ENCODE measurements at regions not wholly inside any gene's neighbourhood (a gene's known extent, or its start where the extent isn't known, plus 50 kb on each side); places are given as distances from the start of the nearest gene placed in this dataset.

GRCh38 chr1:199208847-199209246 is 570.0 kb downstream of the PTPRC start:
- POLR2A ChIA-PET: no interaction called here
- CTCF ChIA-PET: no interaction called here
- H3K4me3 ChIP-seq (ENCODE audit: low read depth, low read length): no peak overlapping the region
- TF ChIP-seq, protein P1, sequence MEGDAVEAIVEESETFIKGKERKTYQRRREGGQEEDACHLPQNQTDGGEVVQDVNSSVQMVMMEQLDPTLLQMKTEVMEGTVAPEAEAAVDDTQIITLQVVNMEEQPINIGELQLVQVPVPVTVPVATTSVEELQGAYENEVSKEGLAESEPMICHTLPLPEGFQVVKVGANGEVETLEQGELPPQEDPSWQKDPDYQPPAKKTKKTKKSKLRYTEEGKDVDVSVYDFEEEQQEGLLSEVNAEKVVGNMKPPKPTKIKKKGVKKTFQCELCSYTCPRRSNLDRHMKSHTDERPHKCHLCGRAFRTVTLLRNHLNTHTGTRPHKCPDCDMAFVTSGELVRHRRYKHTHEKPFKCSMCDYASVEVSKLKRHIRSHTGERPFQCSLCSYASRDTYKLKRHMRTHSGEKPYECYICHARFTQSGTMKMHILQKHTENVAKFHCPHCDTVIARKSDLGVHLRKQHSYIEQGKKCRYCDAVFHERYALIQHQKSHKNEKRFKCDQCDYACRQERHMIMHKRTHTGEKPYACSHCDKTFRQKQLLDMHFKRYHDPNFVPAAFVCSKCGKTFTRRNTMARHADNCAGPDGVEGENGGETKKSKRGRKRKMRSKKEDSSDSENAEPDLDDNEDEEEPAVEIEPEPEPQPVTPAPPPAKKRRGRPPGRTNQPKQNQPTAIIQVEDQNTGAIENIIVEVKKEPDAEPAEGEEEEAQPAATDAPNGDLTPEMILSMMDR (IDR thresholded peaks at IDR 0.05; ENCODE audit: insufficient read depth, low read length, missing control alignments): no peak
- no peak for DNase-seq (ENCODE audit: low read depth, low spot score)

DNA sequence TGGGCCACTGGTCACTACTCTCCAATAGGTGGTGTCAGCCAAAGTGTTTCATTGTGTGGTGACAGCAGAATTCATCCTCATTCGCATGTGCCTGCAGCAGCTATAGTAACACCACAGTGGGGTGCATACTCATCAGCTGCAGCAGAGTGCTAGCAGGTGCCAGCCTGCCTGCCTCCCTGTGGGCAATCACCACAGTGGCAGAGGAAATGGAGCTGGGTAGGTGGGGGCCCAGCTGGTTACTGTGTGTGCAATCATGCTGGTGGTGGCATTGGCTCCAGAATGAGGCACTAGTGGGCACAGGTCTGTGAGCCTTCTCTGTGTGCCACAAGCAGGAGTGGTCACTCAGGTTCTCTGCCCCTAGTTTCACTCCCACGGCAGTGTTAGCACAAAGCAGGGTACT is 579.2 kb downstream of the PTPRC start:
- no peak overlapping the region for H3K4me3 ChIP-seq (ENCODE audit: low read depth, low read length)
- ChIA-PET CTCF (interaction anchor here (0.9 kb wide), 1 partner anchor 26 kb away, joined by 4 read pairs; no protein-coding TSS in a partner anchor), POLR2A (no interaction called here)
- DNase-seq (ENCODE audit: low read depth, low spot score): no peak
- TF ChIP-seq, protein P1 (IDR thresholded peaks at IDR 0.05; ENCODE audit: insufficient read depth, low read length, missing control alignments): no peak

DNA sequence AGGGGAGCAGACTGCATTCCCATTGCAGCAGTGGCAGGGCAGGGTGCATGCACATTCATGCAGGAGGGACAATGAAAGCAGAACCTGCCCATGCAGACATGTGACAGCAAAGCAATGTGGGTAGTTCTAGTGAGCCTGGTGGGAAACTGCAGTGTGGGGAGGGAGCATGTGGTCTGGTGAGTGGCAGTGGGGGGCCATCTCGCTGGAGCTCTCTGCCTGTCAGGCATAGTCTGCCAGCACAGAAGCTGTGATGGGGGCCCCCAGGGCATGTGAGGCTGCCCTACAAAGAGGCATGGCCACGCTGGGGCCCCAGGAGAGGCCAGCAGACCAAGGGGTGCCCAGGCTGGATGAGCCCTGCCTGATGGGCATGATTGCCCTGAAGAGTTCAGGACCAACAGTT is 579.7 kb downstream of the PTPRC start:
- ChIA-PET POLR2A (no interaction called here), CTCF (interaction anchor here (0.9 to 1.0 kb wide), 2 partner anchors 17 to 25 kb away, joined by 3 to 4 read pairs; no protein-coding TSS in a partner anchor)
- H3K4me3 ChIP-seq (ENCODE audit: low read depth, low read length): no peak overlapping the region
- TF ChIP-seq, protein P1 (IDR thresholded peaks at IDR 0.05; ENCODE audit: insufficient read depth, low read length, missing control alignments): no peak
- DNase-seq (ENCODE audit: low read depth, low spot score): no peak

- no peak for DNase-seq (ENCODE audit: low read depth, low spot score)
- TF ChIP-seq, protein P1 (IDR thresholded peaks at IDR 0.05; ENCODE audit: insufficient read depth, low read length, missing control alignments): no peak
- CTCF ChIA-PET: no interaction called here
- H3K4me3 ChIP-seq (ENCODE audit: low read depth, low read length): no peak overlapping the region
- POLR2A ChIA-PET: no interaction called here
Measured at GRCh38 chr1:199220031-199220430, 581.2 kb downstream of the PTPRC start.

DNA sequence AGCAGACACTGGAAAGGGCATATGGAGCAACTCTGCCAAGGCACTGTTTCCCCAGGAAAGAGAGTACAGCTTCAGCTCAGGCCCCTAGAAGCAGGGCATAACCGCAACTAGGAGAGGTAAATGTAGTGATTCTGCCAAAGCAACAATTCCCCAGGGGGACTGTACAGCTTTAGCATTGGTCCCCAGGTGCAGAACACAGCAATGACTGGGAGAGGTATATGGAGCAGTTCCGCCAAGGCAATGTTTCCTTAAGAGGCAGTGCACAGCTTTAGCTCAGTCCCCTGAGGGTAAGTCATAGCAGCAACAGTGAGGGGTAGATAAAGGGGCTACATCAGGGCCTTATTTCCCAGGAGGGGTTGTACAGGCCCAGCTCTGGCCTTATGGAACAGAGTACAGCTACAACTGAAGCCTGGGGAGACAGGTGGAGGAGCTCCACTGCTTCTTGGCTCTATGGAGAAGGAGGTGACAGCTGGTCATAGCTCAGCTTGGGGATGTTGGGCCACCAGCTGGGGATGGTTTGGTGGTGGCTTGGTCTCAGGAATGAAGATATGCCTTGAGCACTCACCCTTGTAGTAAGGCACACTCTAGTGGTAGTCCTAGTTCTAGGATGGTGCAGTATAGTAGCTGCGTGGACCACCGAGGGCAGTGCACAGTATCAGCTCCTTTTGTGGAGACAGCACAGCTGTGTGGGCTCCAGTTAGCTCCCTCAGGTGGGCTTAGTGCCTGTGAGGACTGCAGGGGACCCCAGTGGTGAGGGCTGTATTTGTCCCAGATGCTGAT is 582.7 kb downstream of the PTPRC start:
- TF ChIP-seq, protein P1 (IDR thresholded peaks at IDR 0.05; ENCODE audit: insufficient read depth, low read length, missing control alignments): no peak
- no peak for DNase-seq (ENCODE audit: low read depth, low spot score)
- H3K4me3 ChIP-seq (ENCODE audit: low read depth, low read length): no peak overlapping the region
- ChIA-PET POLR2A (no interaction called here), CTCF (interaction anchor here (1.7 kb wide), 1 partner anchor 22 kb away, joined by 5 read pairs; no protein-coding TSS in a partner anchor)

DNA sequence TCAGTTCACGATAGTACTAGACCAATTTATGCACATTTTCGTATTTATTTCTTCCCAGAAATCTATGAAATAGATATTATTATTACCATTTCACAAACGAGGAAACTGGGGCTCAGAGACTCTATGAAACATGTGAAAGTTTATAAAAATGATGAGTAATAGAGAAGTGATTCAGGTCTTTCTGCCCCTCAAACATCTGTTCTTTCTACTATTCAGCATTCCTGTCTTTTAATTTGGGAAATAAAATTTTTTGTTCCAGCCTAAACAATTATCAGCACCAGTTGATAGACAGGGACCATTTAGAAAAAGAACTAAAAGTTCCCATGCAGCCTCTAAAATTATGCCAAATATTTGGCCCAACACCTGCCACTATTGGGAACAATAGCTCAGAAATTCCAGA is 585.1 kb downstream of the PTPRC start:
- CTCF ChIA-PET: no interaction called here
- H3K4me3 ChIP-seq (ENCODE audit: low read depth, low read length): no peak overlapping the region
- TF ChIP-seq, protein P1 (IDR thresholded peaks at IDR 0.05; ENCODE audit: insufficient read depth, low read length, missing control alignments): no peak

More for the DNA sequence above, 585.1 kb downstream of the PTPRC start:
- no peak for DNase-seq (ENCODE audit: low read depth, low spot score)
- POLR2A ChIA-PET: no interaction called here

Measured in AG04449 (cell line).